Osteocyte (in vitro differentiated cells): ENCODE measurements at regions not wholly inside any gene's neighbourhood (a gene's known extent, or its start where the extent isn't known, plus 50 kb on each side); places are given as distances from the start of the nearest gene placed in this dataset.

Experiments used
- DNase-seq: peaks from one replicate; pipeline ENCODE4 v3.0.0; 2021; ENCODE audit warnings: mixed read lengths; ENCODE audit not compliant: unreplicated experiment; ENCODE audit errors: extremely low spot score
- H3K27ac Mint-ChIP-seq: one replicate; pipeline ENCODE4 v1.8.0; 2021; ENCODE audit warnings: mild to moderate bottlenecking, mixed read lengths; ENCODE audit not compliant: unreplicated experiment
- H3K27me3 Mint-ChIP-seq: one replicate; pipeline ENCODE4 v1.8.0; 2021; ENCODE audit warnings: mixed read lengths; ENCODE audit not compliant: unreplicated experiment
- H3K36me3 Mint-ChIP-seq: one replicate; pipeline ENCODE4 v1.8.0; 2021; ENCODE audit warnings: mixed read lengths; ENCODE audit not compliant: unreplicated experiment
- H3K4me1 Mint-ChIP-seq: one replicate; pipeline ENCODE4 v1.8.0; 2021; ENCODE audit warnings: mixed read lengths; ENCODE audit not compliant: unreplicated experiment
- H3K4me3 Mint-ChIP-seq: one replicate; pipeline ENCODE4 v1.8.0; 2021; ENCODE audit warnings: mild to moderate bottlenecking, moderate library complexity, mixed read lengths; ENCODE audit not compliant: unreplicated experiment
- H3K9me3 Mint-ChIP-seq: one replicate; pipeline ENCODE4 v1.8.0; 2021; ENCODE audit warnings: mixed read lengths; ENCODE audit not compliant: unreplicated experiment
- TF ChIP-seq, protein P1 (sequence below): fragments of 200-600 bp; sonication (generic); IDR thresholded peaks from 2 replicates; pipeline ENCODE4 v1.5.0; 2021; ENCODE audit warnings: antibody characterized with exemption, mild to moderate bottlenecking, moderate library complexity

DNA sequence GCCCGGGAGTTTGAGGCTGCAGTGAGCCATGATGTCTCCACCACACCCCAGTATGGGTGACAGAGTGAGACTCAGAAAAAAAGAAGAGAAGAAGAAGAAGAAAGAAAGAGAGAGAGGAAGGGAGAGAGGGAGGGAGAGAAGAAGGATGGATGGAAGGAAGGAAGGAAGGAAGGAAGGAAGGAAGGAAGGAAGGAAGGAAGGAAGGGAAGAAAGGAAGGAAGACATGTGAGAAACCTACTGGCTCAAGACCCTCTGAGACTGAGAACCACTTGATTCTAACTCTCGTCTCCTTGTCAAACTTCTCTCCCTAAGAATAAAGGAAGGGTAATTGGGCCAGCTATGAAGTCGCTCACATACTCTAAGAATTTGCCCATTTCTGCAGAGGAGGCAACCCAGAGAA, 148.1 kb upstream of the UBE2E1 start:
- no peak overlapping the region for H3K4me3 Mint-ChIP-seq
- H3K9me3 Mint-ChIP-seq: peaks cover 5% of the 10 kb centered on the region
- no peak for DNase-seq
- peaks cover 1% of the 10 kb centered on the region for H3K4me1 Mint-ChIP-seq
- TF ChIP-seq, protein P1, sequence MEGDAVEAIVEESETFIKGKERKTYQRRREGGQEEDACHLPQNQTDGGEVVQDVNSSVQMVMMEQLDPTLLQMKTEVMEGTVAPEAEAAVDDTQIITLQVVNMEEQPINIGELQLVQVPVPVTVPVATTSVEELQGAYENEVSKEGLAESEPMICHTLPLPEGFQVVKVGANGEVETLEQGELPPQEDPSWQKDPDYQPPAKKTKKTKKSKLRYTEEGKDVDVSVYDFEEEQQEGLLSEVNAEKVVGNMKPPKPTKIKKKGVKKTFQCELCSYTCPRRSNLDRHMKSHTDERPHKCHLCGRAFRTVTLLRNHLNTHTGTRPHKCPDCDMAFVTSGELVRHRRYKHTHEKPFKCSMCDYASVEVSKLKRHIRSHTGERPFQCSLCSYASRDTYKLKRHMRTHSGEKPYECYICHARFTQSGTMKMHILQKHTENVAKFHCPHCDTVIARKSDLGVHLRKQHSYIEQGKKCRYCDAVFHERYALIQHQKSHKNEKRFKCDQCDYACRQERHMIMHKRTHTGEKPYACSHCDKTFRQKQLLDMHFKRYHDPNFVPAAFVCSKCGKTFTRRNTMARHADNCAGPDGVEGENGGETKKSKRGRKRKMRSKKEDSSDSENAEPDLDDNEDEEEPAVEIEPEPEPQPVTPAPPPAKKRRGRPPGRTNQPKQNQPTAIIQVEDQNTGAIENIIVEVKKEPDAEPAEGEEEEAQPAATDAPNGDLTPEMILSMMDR: no peak
- H3K36me3 Mint-ChIP-seq: no peaks in the 10 kb centered on the region
- no peak overlapping the region for H3K27ac Mint-ChIP-seq
- no peaks in the 10 kb centered on the region for H3K27me3 Mint-ChIP-seq

DNA sequence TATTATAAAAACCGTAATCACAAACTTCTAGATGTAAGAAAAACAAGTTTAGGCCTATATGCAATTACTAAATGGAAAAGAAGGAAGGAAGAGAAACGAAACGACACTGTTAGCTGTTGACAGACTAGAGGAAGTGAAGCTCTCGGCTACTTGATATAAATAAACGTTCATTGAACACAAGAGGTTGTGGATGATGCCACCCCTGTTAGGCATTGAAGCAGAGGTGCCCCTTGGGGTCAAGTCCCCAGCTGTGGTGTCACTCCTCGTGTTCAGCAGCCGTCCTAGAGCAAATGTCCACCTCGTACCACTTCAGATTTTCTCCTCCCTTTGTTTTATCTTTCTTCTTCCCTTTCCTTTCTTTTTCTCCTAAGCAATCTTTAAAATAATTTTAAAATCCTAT, 146.5 kb upstream of the UBE2E1 start:
- no peak for DNase-seq
- no peak overlapping the region for H3K4me3 Mint-ChIP-seq
- peaks cover 1% of the 10 kb centered on the region for H3K4me1 Mint-ChIP-seq
- H3K27me3 Mint-ChIP-seq: no peaks in the 10 kb centered on the region
- H3K27ac Mint-ChIP-seq: no peak overlapping the region
- no peaks in the 10 kb centered on the region for H3K36me3 Mint-ChIP-seq
- TF ChIP-seq, protein P1: no peak
- peaks cover 5% of the 10 kb centered on the region for H3K9me3 Mint-ChIP-seq

- Mint-ChIP-seq H3K4me1 (peaks cover 1% of the 10 kb centered on the region), H3K9me3 (peaks cover 5% of the 10 kb centered on the region), H3K27me3 (no peaks in the 10 kb centered on the region), H3K27ac (no peak overlapping the region), H3K4me3 (no peak overlapping the region), H3K36me3 (no peaks in the 10 kb centered on the region)
- TF ChIP-seq, protein P1: no peak
- DNase-seq: no peak
These were observed 145.8 kb upstream of the UBE2E1 start for GRCh38 chr3:23659840-23660430.

DNA sequence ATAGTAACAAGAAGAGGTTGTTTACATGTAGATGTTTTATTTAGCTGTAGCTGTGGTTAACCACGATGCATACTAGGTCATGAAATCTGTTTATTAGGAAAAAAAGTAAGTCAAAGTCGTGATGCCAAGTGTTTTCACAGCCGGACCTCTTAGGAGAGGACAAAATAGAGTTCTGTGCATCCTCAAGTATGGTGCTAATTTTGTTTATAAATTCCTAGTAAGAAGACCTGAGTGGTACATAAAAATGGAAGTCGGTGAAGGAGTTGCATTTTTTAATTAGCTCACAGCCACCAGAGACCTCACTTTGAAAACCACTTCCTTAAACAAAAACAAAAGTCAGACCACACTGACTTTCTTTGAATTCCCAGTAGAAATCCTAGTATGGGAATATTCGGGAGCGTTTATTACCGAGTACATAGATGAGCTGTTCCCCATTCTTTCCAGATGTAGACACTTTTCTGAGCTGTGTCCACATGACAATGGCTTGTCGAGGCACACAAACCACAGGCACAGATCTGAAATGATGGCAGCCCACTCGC, 143.6 kb upstream of the UBE2E1 start:
- DNase-seq: no peak
- no peaks in the 10 kb centered on the region for H3K9me3 Mint-ChIP-seq
- H3K27ac Mint-ChIP-seq: no peak overlapping the region
- no peaks in the 10 kb centered on the region for H3K27me3 Mint-ChIP-seq
- no peak overlapping the region for H3K4me3 Mint-ChIP-seq
- TF ChIP-seq, protein P1: no peak
- peaks cover 1% of the 10 kb centered on the region for H3K4me1 Mint-ChIP-seq
- H3K36me3 Mint-ChIP-seq: no peaks in the 10 kb centered on the region

- Mint-ChIP-seq H3K27me3 (no peaks in the 10 kb centered on the region), H3K27ac (no peak overlapping the region), H3K36me3 (no peaks in the 10 kb centered on the region), H3K9me3 (no peaks in the 10 kb centered on the region), H3K4me3 (no peak overlapping the region), H3K4me1 (peaks cover 9% of the 10 kb centered on the region)
- TF ChIP-seq, protein P1: no peak
- no peak for DNase-seq
These were observed 142.5 kb upstream of the UBE2E1 start for GRCh38 chr3:23663246-23663645.
